SK-N-SH treated with all-trans-retinoic acid at 6 μM for 48 hours (cell line): ENCODE measurements at regions not wholly inside any gene's neighbourhood (a gene's known extent, or its start where the extent isn't known, plus 50 kb on each side); places are given as distances from the start of the nearest gene placed in this dataset.

Experiments used
- ATAC-seq: fragments of 200-7000 bp; cut with Tn5 transposase; 3 replicates; pipeline ENCODE4 v1.9.1; 2020; ENCODE audit warnings: mild to moderate bottlenecking, moderate library complexity
- BACH2 ChIP-seq: fragments of 250-450 bp; sonication (Bioruptor Pico); IDR thresholded peaks from 2 replicates; pipeline ENCODE4 v1.9.0; 2021; ENCODE audit warnings: mild to moderate bottlenecking, borderline replicate concordance
- CSDC2 ChIP-seq: fragments of 250-450 bp; sonication (Bioruptor Pico); IDR thresholded peaks from 2 replicates; pipeline ENCODE4 v1.5.0; 2020; ENCODE audit warnings: mild to moderate bottlenecking, moderate library complexity
- ESRRG ChIP-seq: fragments of 250-450 bp; sonication (Bioruptor Pico); IDR thresholded peaks from 2 replicates; pipeline ENCODE4 v1.6.1; 2021; ENCODE audit warnings: mild to moderate bottlenecking
- GLIS3 ChIP-seq: fragments of 250-450 bp; sonication (Bioruptor Pico); IDR thresholded peaks from 2 replicates; pipeline ENCODE4 v1.5.0; 2020; ENCODE audit warnings: mild to moderate bottlenecking, moderate library complexity
- ISL1 ChIP-seq: fragments of 250-450 bp; sonication (Bioruptor Pico); IDR thresholded peaks from 2 replicates; pipeline ENCODE4 v2.1.2; 2022; ENCODE audit warnings: mild to moderate bottlenecking, moderate library complexity
- PPARA ChIP-seq: fragments of 250-450 bp; sonication (Bioruptor Pico); IDR thresholded peaks from 2 replicates; pipeline ENCODE4 v1.5.0; 2020; ENCODE audit warnings: mild to moderate bottlenecking, borderline replicate concordance
- TOX ChIP-seq: fragments of 250-450 bp; sonication (Bioruptor Pico); IDR thresholded peaks from 2 replicates; pipeline ENCODE4 v1.8.0; 2021; ENCODE audit warnings: mild to moderate bottlenecking, moderate library complexity, borderline replicate concordance
- ZC3H10 ChIP-seq: fragments of 250-450 bp; sonication (Bioruptor Pico); IDR thresholded peaks from 2 replicates; pipeline ENCODE4 v1.5.1; 2021; ENCODE audit warnings: mild to moderate bottlenecking, moderate library complexity
- ZFP3 ChIP-seq: fragments of 250-450 bp; sonication (Bioruptor Pico); IDR thresholded peaks from 2 replicates; pipeline ENCODE4 v1.5.0; 2020; ENCODE audit warnings: mild to moderate bottlenecking, moderate library complexity
- ZFP30 ChIP-seq: fragments of 450-650 bp; formaldehyde crosslinking; IDR thresholded peaks from 2 replicates; pipeline ENCODE4 v1.5.0; 2022; ENCODE audit warnings: mild to moderate bottlenecking, moderate library complexity
- ZNF565 ChIP-seq: fragments of 450-650 bp; formaldehyde crosslinking; conservative IDR thresholded peaks from 2 replicates; pipeline ENCODE4 v1.5.0; 2020; ENCODE audit warnings: low read depth, mild to moderate bottlenecking, moderate library complexity
- ZNF70 ChIP-seq: fragments of 450-650 bp; formaldehyde crosslinking; IDR thresholded peaks from 2 replicates; pipeline ENCODE4 v1.5.0; 2020; ENCODE audit warnings: mild to moderate bottlenecking, moderate library complexity
- ZNF8 ChIP-seq: fragments of 450-650 bp; formaldehyde crosslinking; IDR thresholded peaks from 2 replicates; pipeline ENCODE4 v1.5.0; 2020; ENCODE audit warnings: mild to moderate bottlenecking, moderate library complexity
- TF ChIP-seq, protein P1 (sequence below): fragments of 250-450 bp; sonication (Bioruptor Pico); IDR thresholded peaks from 2 replicates; pipeline ENCODE4 v1.5.1; 2021; ENCODE audit warnings: mild to moderate bottlenecking, moderate library complexity
- TF ChIP-seq, protein P2 (sequence below): fragments of 250-450 bp; sonication (Bioruptor Pico); IDR thresholded peaks from 2 replicates; pipeline ENCODE4 v1.5.1; 2020; ENCODE audit warnings: low read depth, mild to moderate bottlenecking, moderate library complexity
- TF ChIP-seq, protein P3 (sequence below): fragments of 250-450 bp; sonication (Bioruptor Pico); IDR thresholded peaks from 2 replicates; pipeline ENCODE4 v1.8.0; 2020; ENCODE audit warnings: mild to moderate bottlenecking, moderate library complexity, borderline replicate concordance
- TF ChIP-seq, protein P4 (sequence below): fragments of 250-450 bp; sonication (Bioruptor Pico); IDR thresholded peaks from 2 replicates; pipeline ENCODE4 v1.5.0; 2020; ENCODE audit warnings: mild to moderate bottlenecking, moderate library complexity
- TF ChIP-seq, protein P5 (sequence below): fragments of 250-450 bp; sonication (Bioruptor Pico); IDR thresholded peaks from 2 replicates; pipeline ENCODE4 v1.8.0; 2021; ENCODE audit warnings: low read depth, mild to moderate bottlenecking, moderate library complexity, borderline replicate concordance

DNA sequence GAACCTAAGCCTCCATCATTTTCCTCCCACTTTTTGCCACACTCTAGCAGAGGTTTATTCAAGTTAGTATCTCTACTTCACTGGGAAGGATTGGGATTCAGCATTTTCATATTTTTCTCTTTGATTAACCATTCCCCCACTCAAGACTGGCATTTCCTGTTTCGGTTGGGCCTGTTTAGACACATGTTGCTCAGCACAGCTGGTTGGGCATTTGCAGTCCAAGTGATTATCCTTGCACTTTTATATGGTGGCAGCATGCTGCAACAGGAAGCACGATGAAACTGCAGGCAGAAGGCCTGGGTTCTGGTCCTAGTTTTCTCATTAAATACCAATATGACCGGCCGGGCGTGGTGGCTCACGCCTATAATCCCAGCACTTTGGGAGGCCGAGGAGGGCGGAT is 182.9 kb upstream of the GRIN2B start:
- TF ChIP-seq, protein P1, sequence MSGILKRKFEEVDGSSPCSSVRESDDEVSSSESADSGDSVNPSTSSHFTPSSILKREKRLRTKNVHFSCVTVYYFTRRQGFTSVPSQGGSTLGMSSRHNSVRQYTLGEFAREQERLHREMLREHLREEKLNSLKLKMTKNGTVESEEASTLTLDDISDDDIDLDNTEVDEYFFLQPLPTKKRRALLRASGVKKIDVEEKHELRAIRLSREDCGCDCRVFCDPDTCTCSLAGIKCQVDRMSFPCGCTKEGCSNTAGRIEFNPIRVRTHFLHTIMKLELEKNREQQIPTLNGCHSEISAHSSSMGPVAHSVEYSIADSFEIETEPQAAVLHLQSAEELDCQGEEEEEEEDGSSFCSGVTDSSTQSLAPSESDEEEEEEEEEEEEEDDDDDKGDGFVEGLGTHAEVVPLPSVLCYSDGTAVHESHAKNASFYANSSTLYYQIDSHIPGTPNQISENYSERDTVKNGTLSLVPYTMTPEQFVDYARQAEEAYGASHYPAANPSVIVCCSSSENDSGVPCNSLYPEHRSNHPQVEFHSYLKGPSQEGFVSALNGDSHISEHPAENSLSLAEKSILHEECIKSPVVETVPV (CRISPR knock-in tag), result no peak
- TF ChIP-seq, all 23 proteins: peak for 0
- ATAC-seq, result no peak

DNA sequence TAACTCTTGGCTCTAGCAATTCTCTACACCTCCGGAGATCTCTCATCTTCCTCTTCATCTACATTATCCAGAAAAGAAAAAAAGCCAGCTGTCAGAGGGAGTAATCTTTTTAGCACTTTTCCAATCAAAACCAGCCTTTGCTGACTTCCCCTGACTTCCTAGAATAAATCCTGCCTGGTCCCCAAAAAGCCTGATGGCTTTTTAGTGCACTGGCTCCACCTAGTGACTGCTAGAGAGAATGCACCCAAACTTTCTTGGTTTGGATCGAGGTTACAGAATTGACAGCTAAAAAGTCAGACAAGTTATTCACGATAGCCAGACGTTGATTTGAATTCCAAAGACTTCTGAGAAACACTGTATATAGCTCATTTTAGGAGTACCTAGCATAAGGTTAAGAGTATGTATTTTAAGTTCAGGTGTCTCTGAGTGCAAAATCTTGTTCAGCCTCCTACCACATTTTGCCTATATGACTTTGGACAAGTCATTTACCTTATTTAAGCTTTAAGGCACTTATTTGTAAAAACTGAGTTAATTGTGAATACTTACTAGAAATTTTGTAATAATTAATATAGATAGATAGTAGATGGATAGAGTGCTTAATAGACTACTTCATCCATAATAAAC is 185.7 kb upstream of the GRIN2B start:
- ATAC-seq, result peak; percentile 62; the same call in 1 of the 3 replicates
- TF ChIP-seq CSDC2 (CRISPR knock-in tag) (no peak), ZNF70 (CRISPR knock-in tag) (no peak), ZNF565 (CRISPR knock-in tag) (no peak), TOX (CRISPR knock-in tag) (no peak), ZFP30 (CRISPR knock-in tag) (no peak), ZC3H10 (no peak), ESRRG (CRISPR knock-in tag) (no peak), GLIS3 (CRISPR knock-in tag) (no peak), BACH2 (CRISPR knock-in tag) (no peak)
- TF ChIP-seq, protein P1 (CRISPR knock-in tag), result no peak
- TF ChIP-seq, protein P2, sequence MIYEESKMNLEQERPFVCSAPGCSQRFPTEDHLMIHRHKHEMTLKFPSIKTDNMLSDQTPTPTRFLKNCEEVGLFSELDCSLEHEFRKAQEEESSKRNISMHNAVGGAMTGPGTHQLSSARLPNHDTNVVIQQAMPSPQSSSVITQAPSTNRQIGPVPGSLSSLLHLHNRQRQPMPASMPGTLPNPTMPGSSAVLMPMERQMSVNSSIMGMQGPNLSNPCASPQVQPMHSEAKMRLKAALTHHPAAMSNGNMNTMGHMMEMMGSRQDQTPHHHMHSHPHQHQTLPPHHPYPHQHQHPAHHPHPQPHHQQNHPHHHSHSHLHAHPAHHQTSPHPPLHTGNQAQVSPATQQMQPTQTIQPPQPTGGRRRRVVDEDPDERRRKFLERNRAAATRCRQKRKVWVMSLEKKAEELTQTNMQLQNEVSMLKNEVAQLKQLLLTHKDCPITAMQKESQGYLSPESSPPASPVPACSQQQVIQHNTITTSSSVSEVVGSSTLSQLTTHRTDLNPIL (CRISPR knock-in tag), result no peak
- TF ChIP-seq, protein P3, sequence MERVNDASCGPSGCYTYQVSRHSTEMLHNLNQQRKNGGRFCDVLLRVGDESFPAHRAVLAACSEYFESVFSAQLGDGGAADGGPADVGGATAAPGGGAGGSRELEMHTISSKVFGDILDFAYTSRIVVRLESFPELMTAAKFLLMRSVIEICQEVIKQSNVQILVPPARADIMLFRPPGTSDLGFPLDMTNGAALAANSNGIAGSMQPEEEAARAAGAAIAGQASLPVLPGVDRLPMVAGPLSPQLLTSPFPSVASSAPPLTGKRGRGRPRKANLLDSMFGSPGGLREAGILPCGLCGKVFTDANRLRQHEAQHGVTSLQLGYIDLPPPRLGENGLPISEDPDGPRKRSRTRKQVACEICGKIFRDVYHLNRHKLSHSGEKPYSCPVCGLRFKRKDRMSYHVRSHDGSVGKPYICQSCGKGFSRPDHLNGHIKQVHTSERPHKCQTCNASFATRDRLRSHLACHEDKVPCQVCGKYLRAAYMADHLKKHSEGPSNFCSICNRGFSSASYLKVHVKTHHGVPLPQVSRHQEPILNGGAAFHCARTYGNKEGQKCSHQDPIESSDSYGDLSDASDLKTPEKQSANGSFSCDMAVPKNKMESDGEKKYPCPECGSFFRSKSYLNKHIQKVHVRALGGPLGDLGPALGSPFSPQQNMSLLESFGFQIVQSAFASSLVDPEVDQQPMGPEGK (CRISPR knock-in tag), result no peak

DNA sequence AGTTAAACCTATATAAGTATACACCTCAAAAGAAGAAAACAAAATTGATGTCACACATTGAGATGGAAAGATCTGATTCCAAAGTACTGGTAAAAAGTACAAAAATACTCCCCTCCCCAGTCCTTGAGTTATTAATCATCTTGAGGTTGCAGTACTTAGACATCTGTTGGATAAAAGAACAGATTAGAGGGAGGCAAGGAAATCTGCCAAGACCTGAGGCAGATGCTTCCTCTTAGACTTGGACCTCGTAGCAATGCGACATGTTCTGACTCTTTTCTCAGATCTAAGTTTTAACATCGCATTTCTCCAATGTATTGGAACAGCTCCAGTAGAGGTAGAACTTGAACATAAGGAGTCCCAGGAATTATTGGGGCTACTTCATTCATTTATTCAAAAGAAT is 187.9 kb upstream of the GRIN2B start:
- TF ChIP-seq, protein P3 (CRISPR knock-in tag), result no peak
- TF ChIP-seq, all 23 proteins: peak for 0

DNA sequence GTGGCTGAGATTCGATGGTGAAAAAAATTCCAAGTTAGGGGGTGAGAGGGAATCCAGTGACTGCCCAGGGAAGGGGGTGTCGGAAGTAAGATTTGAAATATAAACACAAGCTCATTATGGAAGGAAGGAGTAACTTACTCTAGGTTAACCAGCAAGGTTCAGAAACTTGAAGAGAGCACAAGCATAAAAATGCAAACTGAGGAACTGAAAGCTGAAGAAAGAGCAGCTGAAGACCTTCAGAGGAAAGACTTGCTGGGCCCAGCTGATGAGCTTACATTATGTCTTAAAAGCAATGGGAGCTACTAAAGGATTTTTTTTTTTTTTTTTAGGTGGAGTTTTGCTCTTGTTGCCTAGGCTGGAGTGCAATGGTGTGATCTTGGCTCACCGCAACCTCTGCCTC is 189.7 kb upstream of the GRIN2B start:
- TF ChIP-seq, protein P2 (CRISPR knock-in tag), result no peak
- TF ChIP-seq, protein P4, sequence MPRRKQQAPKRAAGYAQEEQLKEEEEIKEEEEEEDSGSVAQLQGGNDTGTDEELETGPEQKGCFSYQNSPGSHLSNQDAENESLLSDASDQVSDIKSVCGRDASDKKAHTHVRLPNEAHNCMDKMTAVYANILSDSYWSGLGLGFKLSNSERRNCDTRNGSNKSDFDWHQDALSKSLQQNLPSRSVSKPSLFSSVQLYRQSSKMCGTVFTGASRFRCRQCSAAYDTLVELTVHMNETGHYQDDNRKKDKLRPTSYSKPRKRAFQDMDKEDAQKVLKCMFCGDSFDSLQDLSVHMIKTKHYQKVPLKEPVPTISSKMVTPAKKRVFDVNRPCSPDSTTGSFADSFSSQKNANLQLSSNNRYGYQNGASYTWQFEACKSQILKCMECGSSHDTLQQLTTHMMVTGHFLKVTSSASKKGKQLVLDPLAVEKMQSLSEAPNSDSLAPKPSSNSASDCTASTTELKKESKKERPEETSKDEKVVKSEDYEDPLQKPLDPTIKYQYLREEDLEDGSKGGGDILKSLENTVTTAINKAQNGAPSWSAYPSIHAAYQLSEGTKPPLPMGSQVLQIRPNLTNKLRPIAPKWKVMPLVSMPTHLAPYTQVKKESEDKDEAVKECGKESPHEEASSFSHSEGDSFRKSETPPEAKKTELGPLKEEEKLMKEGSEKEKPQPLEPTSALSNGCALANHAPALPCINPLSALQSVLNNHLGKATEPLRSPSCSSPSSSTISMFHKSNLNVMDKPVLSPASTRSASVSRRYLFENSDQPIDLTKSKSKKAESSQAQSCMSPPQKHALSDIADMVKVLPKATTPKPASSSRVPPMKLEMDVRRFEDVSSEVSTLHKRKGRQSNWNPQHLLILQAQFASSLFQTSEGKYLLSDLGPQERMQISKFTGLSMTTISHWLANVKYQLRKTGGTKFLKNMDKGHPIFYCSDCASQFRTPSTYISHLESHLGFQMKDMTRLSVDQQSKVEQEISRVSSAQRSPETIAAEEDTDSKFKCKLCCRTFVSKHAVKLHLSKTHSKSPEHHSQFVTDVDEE (CRISPR knock-in tag), result no peak
- TF ChIP-seq ISL1 (CRISPR knock-in tag), result no peak
- TF ChIP-seq, protein P5, sequence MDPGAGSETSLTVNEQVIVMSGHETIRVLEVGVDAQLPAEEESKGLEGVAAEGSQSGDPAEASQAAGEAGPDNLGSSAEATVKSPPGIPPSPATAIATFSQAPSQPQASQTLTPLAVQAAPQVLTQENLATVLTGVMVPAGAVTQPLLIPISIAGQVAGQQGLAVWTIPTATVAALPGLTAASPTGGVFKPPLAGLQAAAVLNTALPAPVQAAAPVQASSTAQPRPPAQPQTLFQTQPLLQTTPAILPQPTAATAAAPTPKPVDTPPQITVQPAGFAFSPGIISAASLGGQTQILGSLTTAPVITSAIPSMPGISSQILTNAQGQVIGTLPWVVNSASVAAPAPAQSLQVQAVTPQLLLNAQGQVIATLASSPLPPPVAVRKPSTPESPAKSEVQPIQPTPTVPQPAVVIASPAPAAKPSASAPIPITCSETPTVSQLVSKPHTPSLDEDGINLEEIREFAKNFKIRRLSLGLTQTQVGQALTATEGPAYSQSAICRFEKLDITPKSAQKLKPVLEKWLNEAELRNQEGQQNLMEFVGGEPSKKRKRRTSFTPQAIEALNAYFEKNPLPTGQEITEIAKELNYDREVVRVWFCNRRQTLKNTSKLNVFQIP (CRISPR knock-in tag), result no peak
- no peak for TF ChIP-seq PPARA (CRISPR knock-in tag)
- TF ChIP-seq CSDC2 (CRISPR knock-in tag), result no peak
- TF ChIP-seq ZFP3 (CRISPR knock-in tag), result no peak
- TF ChIP-seq ZNF8 (CRISPR knock-in tag), result no peak
- ATAC-seq, result no peak

More for the DNA sequence above, 187.9 kb upstream of the GRIN2B start:
- ATAC-seq, result no peak
